ENCODE measurements at regions not wholly inside any gene's neighbourhood (a gene's known extent, or its start where the extent isn't known, plus 50 kb on each side); places are given as distances from the start of the nearest gene placed in this dataset.

- POLR2A ChIA-PET: no interaction called here
- no peak for DNase-seq (ENCODE audit: low read depth, low spot score)
- Histone ChIP-seq H3K4me3 (ENCODE audit: low read depth, low read length) (no peak overlapping the region), H3K9me3 (ENCODE audit: control insufficient read depth, insufficient read depth, low read length) (no peaks in the 10 kb centered on the region), H3K27me3 (ENCODE audit: control insufficient read depth, insufficient read depth, low read length) (no peaks in the 10 kb centered on the region), H3K27ac (ENCODE audit: low read depth, low read length) (no peak overlapping the region)
- no peak for TF ChIP-seq CTCF (IDR thresholded peaks at IDR 0.05; ENCODE audit: low read depth, low read length)
- CTCF ChIA-PET: no interaction called here
Measured at GRCh38 chr3:157650172-157650571, 147.0 kb upstream of the VEPH1 start.

- POLR2A ChIA-PET: no interaction called here
- DNase-seq (ENCODE audit: low read depth, low spot score): no peak
Measured at GRCh38 chr3:157649511-157649910, 146.3 kb upstream of the VEPH1 start.

GRCh38 chr3:157647820-157648219, 144.6 kb upstream of the VEPH1 start:
- H3K9me3 ChIP-seq (ENCODE audit: control insufficient read depth, insufficient read depth, low read length): no peaks in the 10 kb centered on the region
- no peak for TF ChIP-seq CTCF (IDR thresholded peaks at IDR 0.05; ENCODE audit: low read depth, low read length)
- no peak overlapping the region for H3K27ac ChIP-seq (ENCODE audit: low read depth, low read length)
- H3K4me3 ChIP-seq (ENCODE audit: low read depth, low read length): no peak overlapping the region
- no peak for DNase-seq (ENCODE audit: low read depth, low spot score)
- ChIA-PET CTCF (interaction anchor here (0.6 kb wide), 1 partner anchor 30 kb away, joined by 4 read pairs; no protein-coding TSS in a partner anchor), POLR2A (no interaction called here)
- peaks cover 2% of the 10 kb centered on the region for H3K27me3 ChIP-seq (ENCODE audit: control insufficient read depth, insufficient read depth, low read length)

More at GRCh38 chr3:157649511-157649910, 146.3 kb upstream of the VEPH1 start:
- Histone ChIP-seq H3K27ac (ENCODE audit: low read depth, low read length) (no peak overlapping the region), H3K4me3 (ENCODE audit: low read depth, low read length) (no peak overlapping the region), H3K27me3 (ENCODE audit: control insufficient read depth, insufficient read depth, low read length) (no peaks in the 10 kb centered on the region), H3K9me3 (ENCODE audit: control insufficient read depth, insufficient read depth, low read length) (no peaks in the 10 kb centered on the region)
- CTCF ChIA-PET: no interaction called here
- no peak for TF ChIP-seq CTCF (IDR thresholded peaks at IDR 0.05; ENCODE audit: low read depth, low read length)

GRCh38 chr3:157639756-157640426, 136.7 kb upstream of the VEPH1 start:
- H3K9me3 ChIP-seq (ENCODE audit: control insufficient read depth, insufficient read depth, low read length): no peaks in the 10 kb centered on the region
- ChIA-PET CTCF (no interaction called here), POLR2A (no interaction called here)
- no peak for DNase-seq (ENCODE audit: low read depth, low spot score)
- peaks cover 2% of the 10 kb centered on the region for H3K27me3 ChIP-seq (ENCODE audit: control insufficient read depth, insufficient read depth, low read length)
- TF ChIP-seq CTCF (IDR thresholded peaks at IDR 0.05; ENCODE audit: low read depth, low read length): no peak
- H3K27ac ChIP-seq (ENCODE audit: low read depth, low read length): no peak overlapping the region
- no peak overlapping the region for H3K4me3 ChIP-seq (ENCODE audit: low read depth, low read length)

- Histone ChIP-seq H3K27ac (ENCODE audit: low read depth, low read length) (no peak overlapping the region), H3K9me3 (ENCODE audit: control insufficient read depth, insufficient read depth, low read length) (no peaks in the 10 kb centered on the region), H3K27me3 (ENCODE audit: control insufficient read depth, insufficient read depth, low read length) (no peaks in the 10 kb centered on the region), H3K4me3 (ENCODE audit: low read depth, low read length) (no peak overlapping the region)
- POLR2A ChIA-PET: no interaction called here
- DNase-seq (ENCODE audit: low read depth, low spot score): no peak
- CTCF ChIA-PET: interaction anchor here (1.1 to 1.9 kb wide), 2 partner anchors 32 to 66 kb away, joined by 3 to 5 read pairs; no protein-coding TSS in a partner anchor
- TF ChIP-seq CTCF (IDR thresholded peaks at IDR 0.05; ENCODE audit: low read depth, low read length): no peak
Measured at GRCh38 chr3:157637866-157638265, 134.7 kb upstream of the VEPH1 start.

Measured in AG04450 (cell line).